Urinary bladder (tissue), 3 donors: ENCODE measurements at regions not wholly inside any gene's neighbourhood (a gene's known extent, or its start where the extent isn't known, plus 50 kb on each side); places are given as distances from the start of the nearest gene placed in this dataset.

Experiments
- DNase-seq: peaks from one replicate; pipeline ENCODE4 v3.0.0-alpha.2; 2015; ENCODE audit errors: extremely low spot score
- H3K27ac ChIP-seq: one replicate; pipeline ENCODE4 v1.5.1; 2013; ENCODE audit warnings: low read depth, mild to moderate bottlenecking, moderate library complexity
- H3K36me3 ChIP-seq: one replicate; pipeline ENCODE4 v1.6.1; 2013; ENCODE audit warnings: mild to moderate bottlenecking, moderate library complexity; ENCODE audit not compliant: insufficient read depth
- H3K4me1 ChIP-seq: one replicate; pipeline ENCODE4 v1.6.1; 2013; ENCODE audit warnings: mild to moderate bottlenecking, moderate library complexity; ENCODE audit not compliant: insufficient read depth
- H3K4me3 ChIP-seq: one replicate; pipeline ENCODE4 v1.5.1; 2013; ENCODE audit warnings: low read depth, low read length
- WGBS: extraction: QIAGEN DNeasy Blood & Tissue Kit; methylation state at CpG from one replicate; pipeline ENCODE4 v1.1.7; 2013; 5-methylcytosine and 5-hydroxymethylcytosine counted together
- donor health status: healthy with polysubstance abuse.
- donor health status: healthy.

- H3K4me3 ChIP-seq: no peak overlapping the region
- no peak for DNase-seq
- no peak overlapping the region for H3K27ac ChIP-seq
- H3K36me3 ChIP-seq: no peaks in the 10 kb centered on the region
- 76% methylated on average over 2 of the region's 2 CpGs for WGBS
- no peaks in the 10 kb centered on the region for H3K4me1 ChIP-seq
These were observed 573.3 kb upstream of the CTNND2 start for GRCh38 chr5:12477554-12477953.

GRCh38 chr5:12467799-12468198 is 563.6 kb upstream of the CTNND2 start:
- Histone ChIP-seq H3K4me3 (no peak overlapping the region), H3K4me1 (no peaks in the 10 kb centered on the region), H3K36me3 (no peaks in the 10 kb centered on the region), H3K27ac (no peak overlapping the region)
- 89% methylated on average over 4 of the region's 4 CpGs for WGBS
- DNase-seq: no peak

- no peak overlapping the region for H3K27ac ChIP-seq
- no peaks in the 10 kb centered on the region for H3K4me1 ChIP-seq
- H3K36me3 ChIP-seq: no peaks in the 10 kb centered on the region
- H3K4me3 ChIP-seq: no peak overlapping the region
- 68% methylated on average over 8 of the region's 8 CpGs for WGBS
- no peak for DNase-seq
These were observed 556.4 kb upstream of the CTNND2 start for GRCh38 chr5:12460493-12461261.

- Histone ChIP-seq H3K27ac (no peak overlapping the region), H3K4me3 (no peak overlapping the region), H3K4me1 (no peaks in the 10 kb centered on the region), H3K36me3 (no peaks in the 10 kb centered on the region)
- no peak for DNase-seq
- WGBS: 100% methylated on average over 1 of the region's 1 CpG
These were observed 555.1 kb upstream of the CTNND2 start for GRCh38 chr5:12459326-12459725.

GRCh38 chr5:12419075-12419474 is 514.8 kb upstream of the CTNND2 start:
- DNase-seq: no peak
- Histone ChIP-seq H3K4me3 (no peak overlapping the region), H3K27ac (no peak overlapping the region)

GRCh38 chr5:12413585-12413984 is 509.3 kb upstream of the CTNND2 start:
- Histone ChIP-seq H3K4me1 (no peaks in the 10 kb centered on the region), H3K4me3 (no peak overlapping the region), H3K36me3 (no peaks in the 10 kb centered on the region), H3K27ac (no peak overlapping the region)
- no peak for DNase-seq
- 59% methylated on average over 5 of the region's 5 CpGs for WGBS

More at GRCh38 chr5:12419075-12419474, 514.8 kb upstream of the CTNND2 start:
- no peaks in the 10 kb centered on the region for H3K36me3 ChIP-seq
- 89% methylated on average over 2 of the region's 2 CpGs for WGBS
- no peaks in the 10 kb centered on the region for H3K4me1 ChIP-seq

- no peaks in the 10 kb centered on the region for H3K36me3 ChIP-seq
- H3K4me3 ChIP-seq: no peak overlapping the region
- WGBS: 97% methylated on average over 2 of the region's 2 CpGs
- DNase-seq: no peak
- no peak overlapping the region for H3K27ac ChIP-seq
- no peaks in the 10 kb centered on the region for H3K4me1 ChIP-seq
These were observed 508.8 kb upstream of the CTNND2 start for GRCh38 chr5:12413075-12413474.

GRCh38 chr5:12399868-12400267 is 495.6 kb upstream of the CTNND2 start:
- Histone ChIP-seq H3K27ac (no peak overlapping the region), H3K36me3 (no peaks in the 10 kb centered on the region), H3K4me1 (no peaks in the 10 kb centered on the region), H3K4me3 (no peak overlapping the region)
- 84% methylated on average over 2 of the region's 2 CpGs for WGBS
- no peak for DNase-seq

GRCh38 chr5:12392246-12392645 is 488.0 kb upstream of the CTNND2 start:
- 73% methylated on average over 1 of the region's 1 CpG for WGBS
- Histone ChIP-seq H3K4me3 (no peak overlapping the region), H3K4me1 (no peaks in the 10 kb centered on the region), H3K27ac (no peak overlapping the region), H3K36me3 (no peaks in the 10 kb centered on the region)
- no peak for DNase-seq

GRCh38 chr5:12385095-12385494 is 480.8 kb upstream of the CTNND2 start:
- no peak overlapping the region for H3K27ac ChIP-seq
- WGBS: 63% methylated on average over 1 of the region's 1 CpG
- no peaks in the 10 kb centered on the region for H3K4me1 ChIP-seq
- no peak overlapping the region for H3K4me3 ChIP-seq
- no peak for DNase-seq
- H3K36me3 ChIP-seq: no peaks in the 10 kb centered on the region

GRCh38 chr5:12384005-12384404 is 479.8 kb upstream of the CTNND2 start:
- H3K36me3 ChIP-seq: no peaks in the 10 kb centered on the region
- DNase-seq: no peak
- H3K4me1 ChIP-seq: no peaks in the 10 kb centered on the region
- WGBS: 81% methylated on average over 5 of the region's 5 CpGs
- no peak overlapping the region for H3K4me3 ChIP-seq
- no peak overlapping the region for H3K27ac ChIP-seq

- H3K27ac ChIP-seq: no peak overlapping the region
- no peaks in the 10 kb centered on the region for H3K36me3 ChIP-seq
- H3K4me1 ChIP-seq: no peaks in the 10 kb centered on the region
- no peak for DNase-seq
- WGBS: 77% methylated on average over 4 of the region's 4 CpGs
- H3K4me3 ChIP-seq: no peak overlapping the region
These were observed 463.7 kb upstream of the CTNND2 start for GRCh38 chr5:12367973-12368372.

- no peak overlapping the region for H3K27ac ChIP-seq
- no peaks in the 10 kb centered on the region for H3K36me3 ChIP-seq
- no peaks in the 10 kb centered on the region for H3K4me1 ChIP-seq
- 89% methylated on average over 1 of the region's 1 CpG for WGBS
- no peak overlapping the region for H3K4me3 ChIP-seq
- DNase-seq: no peak
These were observed 456.0 kb upstream of the CTNND2 start for GRCh38 chr5:12360218-12360617.

GRCh38 chr5:12358371-12359090 is 454.3 kb upstream of the CTNND2 start:
- 64% methylated on average over 6 of the region's 6 CpGs for WGBS
- no peak overlapping the region for H3K4me3 ChIP-seq
- no peaks in the 10 kb centered on the region for H3K4me1 ChIP-seq
- H3K27ac ChIP-seq: no peak overlapping the region
- no peaks in the 10 kb centered on the region for H3K36me3 ChIP-seq
- DNase-seq: no peak
